ENCODE measurements at regions not wholly inside any gene's neighbourhood (a gene's known extent, or its start where the extent isn't known, plus 50 kb on each side); places are given as distances from the start of the nearest gene placed in this dataset.

- TF ChIP-seq, protein P1, sequence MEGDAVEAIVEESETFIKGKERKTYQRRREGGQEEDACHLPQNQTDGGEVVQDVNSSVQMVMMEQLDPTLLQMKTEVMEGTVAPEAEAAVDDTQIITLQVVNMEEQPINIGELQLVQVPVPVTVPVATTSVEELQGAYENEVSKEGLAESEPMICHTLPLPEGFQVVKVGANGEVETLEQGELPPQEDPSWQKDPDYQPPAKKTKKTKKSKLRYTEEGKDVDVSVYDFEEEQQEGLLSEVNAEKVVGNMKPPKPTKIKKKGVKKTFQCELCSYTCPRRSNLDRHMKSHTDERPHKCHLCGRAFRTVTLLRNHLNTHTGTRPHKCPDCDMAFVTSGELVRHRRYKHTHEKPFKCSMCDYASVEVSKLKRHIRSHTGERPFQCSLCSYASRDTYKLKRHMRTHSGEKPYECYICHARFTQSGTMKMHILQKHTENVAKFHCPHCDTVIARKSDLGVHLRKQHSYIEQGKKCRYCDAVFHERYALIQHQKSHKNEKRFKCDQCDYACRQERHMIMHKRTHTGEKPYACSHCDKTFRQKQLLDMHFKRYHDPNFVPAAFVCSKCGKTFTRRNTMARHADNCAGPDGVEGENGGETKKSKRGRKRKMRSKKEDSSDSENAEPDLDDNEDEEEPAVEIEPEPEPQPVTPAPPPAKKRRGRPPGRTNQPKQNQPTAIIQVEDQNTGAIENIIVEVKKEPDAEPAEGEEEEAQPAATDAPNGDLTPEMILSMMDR (IDR thresholded peaks at IDR 0.05): no peak
- no peak for TF ChIP-seq POLR2AphosphoS5 (IDR thresholded peaks at IDR 0.05; ENCODE audit: low read depth, low read length)
- no peak for TF ChIP-seq TCF7L2 (IDR thresholded peaks at IDR 0.05; ENCODE audit: low read depth, low read length)
- no peak for TF ChIP-seq REST (IDR thresholded peaks at IDR 0.05; ENCODE audit: insufficient read depth in 1 of 2, low read depth in 2 of 2, low read length in 1 of 2)
- no peak for TF ChIP-seq SIN3A (IDR thresholded peaks at IDR 0.05; ENCODE audit: borderline replicate concordance, insufficient read depth, low read depth, low read length)
Observed at GRCh38 chr10:44034946-44035345, 350.0 kb downstream of the CXCL12 start.
